ENCODE measurements at regions not wholly inside any gene's neighbourhood (a gene's known extent, or its start where the extent isn't known, plus 50 kb on each side); places are given as distances from the start of the nearest gene placed in this dataset.

GRCh38 chr2:222074674-222075073 lies 224.1 kb downstream of the PAX3 start:
- no peak for DNase-seq (ENCODE audit: low read depth)
- no peak overlapping the region for H3K4me3 ChIP-seq (ENCODE audit: low read depth, low read length)
- TF ChIP-seq CTCF (IDR thresholded peaks at IDR 0.05; ENCODE audit: insufficient read depth, low read length) = no peak

GRCh38 chr2:222071911-222072310 lies 226.9 kb downstream of the PAX3 start:
- no peak for TF ChIP-seq CTCF (IDR thresholded peaks at IDR 0.05; ENCODE audit: insufficient read depth, low read length)
- no peak for DNase-seq (ENCODE audit: low read depth)
- no peak overlapping the region for H3K4me3 ChIP-seq (ENCODE audit: low read depth, low read length)

- DNase-seq (ENCODE audit: low read depth) = no peak
- no peak overlapping the region for H3K4me3 ChIP-seq (ENCODE audit: low read depth, low read length)
- no peak for TF ChIP-seq CTCF (IDR thresholded peaks at IDR 0.05; ENCODE audit: insufficient read depth, low read length)
Observed at GRCh38 chr2:222064286-222064685, 234.5 kb downstream of the PAX3 start.

DNA sequence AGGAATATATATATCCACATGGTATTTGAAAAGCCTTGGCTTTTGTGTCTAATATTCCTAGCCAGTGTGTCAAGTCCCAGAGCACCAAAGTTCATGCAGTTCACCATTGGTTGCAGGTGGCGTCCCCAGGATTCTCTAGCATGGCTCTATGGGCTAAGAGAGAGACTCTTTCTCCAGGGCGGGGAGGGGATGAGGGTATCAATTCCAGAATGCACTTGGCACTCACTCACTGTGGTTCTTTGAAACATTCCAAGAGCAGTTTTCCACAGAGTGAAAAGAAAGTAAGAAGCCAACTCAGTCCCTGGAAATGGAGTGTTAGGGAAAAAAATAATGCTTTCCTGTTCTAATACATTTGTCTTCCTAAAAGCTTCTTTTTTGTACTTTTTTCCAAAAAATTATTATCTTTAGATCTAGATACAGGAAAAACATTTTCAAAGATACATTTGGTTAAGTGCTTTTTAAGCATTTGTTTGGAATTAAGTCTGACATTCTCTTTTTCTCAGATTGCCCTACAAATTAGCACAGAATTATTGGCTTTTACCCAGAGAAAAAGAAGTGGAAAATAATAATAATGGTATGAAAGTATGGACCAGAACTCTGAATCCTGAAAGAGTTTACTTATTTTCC lies 239.9 kb downstream of the PAX3 start:
- no peak overlapping the region for H3K4me3 ChIP-seq (ENCODE audit: low read depth, low read length)
- no peak for TF ChIP-seq CTCF (IDR thresholded peaks at IDR 0.05; ENCODE audit: insufficient read depth, low read length)
- DNase-seq (ENCODE audit: low read depth) = no peak

DNA sequence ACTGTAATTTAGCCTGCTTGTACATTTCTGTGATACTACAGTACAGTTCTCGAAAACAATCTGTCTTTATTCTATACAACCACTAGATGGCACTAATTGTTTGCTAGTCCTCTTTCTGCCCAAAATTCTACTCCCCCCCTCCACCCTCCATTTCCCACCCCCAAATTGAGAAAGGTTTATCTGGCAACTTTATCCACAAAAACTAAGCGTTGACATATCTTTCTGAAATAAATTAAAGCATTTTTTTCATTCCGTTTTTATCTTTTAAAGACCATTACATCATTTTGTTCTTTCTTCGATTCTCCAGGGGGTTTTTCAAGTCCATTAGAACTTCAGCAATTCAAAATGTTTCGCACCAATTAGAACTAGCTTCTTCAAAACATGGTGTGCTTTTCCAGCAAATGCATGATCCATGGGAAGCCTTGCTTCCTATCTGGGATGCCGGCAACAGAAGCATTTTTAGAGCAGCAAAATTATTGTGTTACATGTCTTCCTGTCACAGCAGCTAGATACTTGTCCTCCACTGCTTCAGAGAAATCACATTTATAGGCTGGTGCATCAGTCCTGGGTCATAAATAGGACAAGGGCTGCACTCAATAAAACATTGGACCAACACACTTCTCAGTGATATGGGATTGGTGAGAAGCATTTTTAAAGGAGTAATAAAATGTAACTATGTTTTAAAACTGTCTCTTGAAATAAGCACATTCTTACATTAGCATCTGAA lies 241.3 kb downstream of the PAX3 start:
- H3K4me3 ChIP-seq (ENCODE audit: low read depth, low read length) = no peak overlapping the region
- TF ChIP-seq CTCF (IDR thresholded peaks at IDR 0.05; ENCODE audit: insufficient read depth, low read length) = peak; percentile 64
- peak; percentile 16 for DNase-seq (ENCODE audit: low read depth)

- no peak for TF ChIP-seq CTCF (IDR thresholded peaks at IDR 0.05; ENCODE audit: insufficient read depth, low read length)
- no peak for DNase-seq (ENCODE audit: low read depth)
- H3K4me3 ChIP-seq (ENCODE audit: low read depth, low read length) = no peak overlapping the region
Observed at GRCh38 chr2:222055328-222055727, 243.5 kb downstream of the PAX3 start.

Data from fibroblast of the aortic adventitia (primary cell).